ENCODE measurements at regions not wholly inside any gene's neighbourhood (a gene's known extent, or its start where the extent isn't known, plus 50 kb on each side); places are given as distances from the start of the nearest gene placed in this dataset.
"Not testable (repeated sequence)": the region's sequence is repeated elsewhere in the genome, so short reads cannot be mapped to it uniquely, and the experiment has no call there.

- Histone ChIP-seq H3K36me3 (ENCODE audit: control insufficient read depth, insufficient read depth, low read length) (no peaks in the 10 kb centered on the region), H3K9me3 (ENCODE audit: control insufficient read depth, insufficient read depth, low read length) (no peaks in the 10 kb centered on the region), H3K27me3 (ENCODE audit: control insufficient read depth, insufficient read depth, low read length) (no peaks in the 10 kb centered on the region), H3K4me3 (ENCODE audit: low read depth, low read length) (no peak overlapping the region), H3K4me1 (ENCODE audit: control insufficient read depth, insufficient read depth, low read length) (peaks cover 5% of the 10 kb centered on the region), H3K27ac (ENCODE audit: low read depth, low read length) (no peak overlapping the region)
- 73% methylated on average over 10 of the region's 10 CpGs for WGBS (ENCODE audit: insufficient coverage)
- no peak for DNase-seq (ENCODE audit: low read depth in 4 of 6, low spot score in 6 of 6)
Observed at GRCh38 chr14:98207415-98207814, 1064.6 kb downstream of the BCL11B start.

- Histone ChIP-seq H3K9me3 (ENCODE audit: control insufficient read depth, insufficient read depth, low read length) (no peaks in the 10 kb centered on the region), H3K4me3 (ENCODE audit: low read depth, low read length) (no peak overlapping the region), H3K36me3 (ENCODE audit: control insufficient read depth, insufficient read depth, low read length) (no peaks in the 10 kb centered on the region), H3K4me1 (ENCODE audit: control insufficient read depth, insufficient read depth, low read length) (peaks cover 5% of the 10 kb centered on the region), H3K27me3 (ENCODE audit: control insufficient read depth, insufficient read depth, low read length) (no peaks in the 10 kb centered on the region), H3K27ac (ENCODE audit: low read depth, low read length) (no peak overlapping the region)
- no peak for DNase-seq (ENCODE audit: low read depth in 4 of 6, low spot score in 6 of 6)
Observed at GRCh38 chr14:98208211-98208611, 1063.8 kb downstream of the BCL11B start.

DNA sequence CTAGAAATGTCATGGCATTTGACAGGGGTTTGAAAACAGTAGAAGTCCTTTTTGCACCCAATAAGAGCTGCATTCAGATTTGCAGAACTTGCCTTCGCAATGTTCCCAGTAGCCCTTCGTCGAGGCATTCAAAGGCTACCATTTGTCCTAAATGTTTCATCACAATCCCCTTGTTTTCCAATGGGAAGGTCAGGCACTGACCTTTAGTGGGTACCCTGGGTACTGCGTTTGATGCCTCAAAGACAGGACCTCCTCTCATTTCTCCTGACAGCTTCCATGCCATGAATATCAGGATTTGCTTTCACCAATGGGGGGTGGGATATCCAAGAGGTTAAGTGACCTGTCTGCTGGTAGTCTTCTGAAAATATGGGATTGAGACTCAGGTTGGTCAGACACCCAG is 1063.1 kb downstream of the BCL11B start:
- no peak for DNase-seq (ENCODE audit: low read depth in 4 of 6, low spot score in 6 of 6)
- WGBS (ENCODE audit: insufficient coverage) = 60% methylated on average over 4 of the region's 4 CpGs
- no peaks in the 10 kb centered on the region for H3K27me3 ChIP-seq (ENCODE audit: control insufficient read depth, insufficient read depth, low read length)
- H3K9me3 ChIP-seq (ENCODE audit: control insufficient read depth, insufficient read depth, low read length) = no peaks in the 10 kb centered on the region
- peaks cover 5% of the 10 kb centered on the region for H3K4me1 ChIP-seq (ENCODE audit: control insufficient read depth, insufficient read depth, low read length)
- H3K27ac ChIP-seq (ENCODE audit: low read depth, low read length) = no peak overlapping the region
- H3K36me3 ChIP-seq (ENCODE audit: control insufficient read depth, insufficient read depth, low read length) = no peaks in the 10 kb centered on the region
- no peak overlapping the region for H3K4me3 ChIP-seq (ENCODE audit: low read depth, low read length)

- 56% methylated on average over 12 of the region's 12 CpGs for WGBS (ENCODE audit: insufficient coverage)
- no peaks in the 10 kb centered on the region for H3K27me3 ChIP-seq (ENCODE audit: control insufficient read depth, insufficient read depth, low read length)
Observed at GRCh38 chr14:98210045-98210672, 1061.8 kb downstream of the BCL11B start.

DNA sequence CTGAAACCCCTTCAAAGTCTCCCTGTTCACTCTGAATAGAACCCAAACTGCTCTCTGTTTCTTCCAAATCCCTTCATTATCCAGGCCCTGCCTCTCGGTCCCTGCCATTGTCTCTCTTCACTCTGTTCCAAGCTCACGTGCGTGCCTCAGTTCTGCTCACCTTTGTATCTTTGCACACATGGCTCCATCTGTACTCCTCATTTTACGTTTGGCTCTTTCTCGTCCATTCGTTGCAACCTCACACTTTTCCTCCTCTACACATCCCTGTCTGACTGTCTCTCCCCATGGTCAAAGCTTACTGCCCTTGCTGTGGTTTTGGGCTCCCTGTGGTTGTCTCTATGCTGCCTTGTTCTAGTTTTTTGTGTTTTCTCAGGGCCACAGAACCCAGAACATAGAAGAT is 1054.5 kb downstream of the BCL11B start:
- no peak for DNase-seq (ENCODE audit: low read depth in 4 of 6, low spot score in 6 of 6)
- Histone ChIP-seq H3K27me3 (ENCODE audit: control insufficient read depth, insufficient read depth, low read length) (no peaks in the 10 kb centered on the region), H3K9me3 (ENCODE audit: control insufficient read depth, insufficient read depth, low read length) (no peaks in the 10 kb centered on the region), H3K4me1 (ENCODE audit: control insufficient read depth, insufficient read depth, low read length) (no peaks in the 10 kb centered on the region), H3K36me3 (ENCODE audit: control insufficient read depth, insufficient read depth, low read length) (no peaks in the 10 kb centered on the region), H3K27ac (ENCODE audit: low read depth, low read length) (no peak overlapping the region), H3K4me3 (ENCODE audit: low read depth, low read length) (no peak overlapping the region)
- 94% methylated on average over 3 of the region's 6 CpGs for WGBS (ENCODE audit: insufficient coverage)

More at GRCh38 chr14:98210045-98210672, 1061.8 kb downstream of the BCL11B start:
- Histone ChIP-seq H3K27ac (ENCODE audit: low read depth, low read length) (no peak overlapping the region), H3K4me3 (ENCODE audit: low read depth, low read length) (no peak overlapping the region), H3K36me3 (ENCODE audit: control insufficient read depth, insufficient read depth, low read length) (no peaks in the 10 kb centered on the region), H3K4me1 (ENCODE audit: control insufficient read depth, insufficient read depth, low read length) (peaks cover 5% of the 10 kb centered on the region), H3K9me3 (ENCODE audit: control insufficient read depth, insufficient read depth, low read length) (no peaks in the 10 kb centered on the region)
- peak in 2 of 6 donors; percentile 4 to 11 for DNase-seq (ENCODE audit: low read depth in 4 of 6, low spot score in 6 of 6)

GRCh38 chr14:98218218-98218617 is 1053.8 kb downstream of the BCL11B start:
- no peaks in the 10 kb centered on the region for H3K9me3 ChIP-seq (ENCODE audit: control insufficient read depth, insufficient read depth, low read length)
- H3K4me1 ChIP-seq (ENCODE audit: control insufficient read depth, insufficient read depth, low read length) = no peaks in the 10 kb centered on the region
- DNase-seq (ENCODE audit: low read depth in 4 of 6, low spot score in 6 of 6) = no peak
- H3K27me3 ChIP-seq (ENCODE audit: control insufficient read depth, insufficient read depth, low read length) = no peaks in the 10 kb centered on the region
- no peak overlapping the region for H3K4me3 ChIP-seq (ENCODE audit: low read depth, low read length)
- 75% methylated on average over 4 of the region's 4 CpGs for WGBS (ENCODE audit: insufficient coverage)
- H3K27ac ChIP-seq (ENCODE audit: low read depth, low read length) = no peak overlapping the region
- H3K36me3 ChIP-seq (ENCODE audit: control insufficient read depth, insufficient read depth, low read length) = no peaks in the 10 kb centered on the region

DNA sequence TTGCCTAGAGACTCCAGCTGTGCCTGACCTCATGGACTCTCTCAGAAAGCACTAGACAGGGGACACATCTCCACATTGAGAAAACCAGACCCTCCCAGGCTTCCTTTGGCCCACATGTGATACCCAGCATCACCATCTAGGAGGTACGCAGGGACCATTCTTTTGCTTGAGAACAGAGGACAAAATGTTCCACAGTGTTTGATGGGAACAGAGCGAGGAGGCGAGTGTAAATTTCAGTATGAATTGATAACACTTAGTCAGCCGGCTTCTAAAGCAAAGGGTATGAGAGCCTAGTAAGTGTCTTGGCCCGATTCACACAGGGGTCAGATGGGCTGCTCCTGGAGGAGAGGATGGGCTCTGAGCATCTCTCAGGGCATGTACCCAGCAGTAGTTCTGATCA is 1052.4 kb downstream of the BCL11B start:
- H3K36me3 ChIP-seq (ENCODE audit: control insufficient read depth, insufficient read depth, low read length) = no peaks in the 10 kb centered on the region
- H3K9me3 ChIP-seq (ENCODE audit: control insufficient read depth, insufficient read depth, low read length) = no peaks in the 10 kb centered on the region
- H3K4me1 ChIP-seq (ENCODE audit: control insufficient read depth, insufficient read depth, low read length) = no peaks in the 10 kb centered on the region
- no peak overlapping the region for H3K27ac ChIP-seq (ENCODE audit: low read depth, low read length)
- no peak for DNase-seq (ENCODE audit: low read depth in 4 of 6, low spot score in 6 of 6)
- 96% methylated on average over 5 of the region's 5 CpGs for WGBS (ENCODE audit: insufficient coverage)
- H3K27me3 ChIP-seq (ENCODE audit: control insufficient read depth, insufficient read depth, low read length) = no peaks in the 10 kb centered on the region
- H3K4me3 ChIP-seq (ENCODE audit: low read depth, low read length) = no peak overlapping the region

DNA sequence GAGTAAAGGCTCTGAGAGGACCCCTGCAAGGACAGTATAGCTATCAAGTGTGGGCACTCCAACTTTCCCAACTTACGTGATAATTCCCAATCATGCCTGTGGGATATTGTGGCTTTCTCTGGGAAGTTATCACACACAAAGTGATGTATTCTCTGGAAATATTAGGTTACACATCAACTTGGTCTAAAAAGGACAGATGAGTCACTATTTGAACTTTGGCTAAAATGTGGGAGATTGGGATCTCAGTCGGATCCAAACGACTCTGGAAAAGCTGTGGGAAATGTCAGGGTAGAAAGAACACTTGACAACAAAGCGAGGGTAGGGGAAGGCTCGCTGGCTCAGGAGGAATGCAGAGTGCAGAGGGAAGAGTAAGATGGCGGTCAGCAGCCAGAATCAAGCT is 1048.9 kb downstream of the BCL11B start:
- Histone ChIP-seq H3K27ac (ENCODE audit: low read depth, low read length) (no peak overlapping the region), H3K4me1 (ENCODE audit: control insufficient read depth, insufficient read depth, low read length) (no peaks in the 10 kb centered on the region), H3K9me3 (ENCODE audit: control insufficient read depth, insufficient read depth, low read length) (no peaks in the 10 kb centered on the region), H3K27me3 (ENCODE audit: control insufficient read depth, insufficient read depth, low read length) (no peaks in the 10 kb centered on the region), H3K36me3 (ENCODE audit: control insufficient read depth, insufficient read depth, low read length) (no peaks in the 10 kb centered on the region), H3K4me3 (ENCODE audit: low read depth, low read length) (no peak overlapping the region)
- 99% methylated on average over 5 of the region's 6 CpGs for WGBS (ENCODE audit: insufficient coverage)
- DNase-seq (ENCODE audit: low read depth in 4 of 6, low spot score in 6 of 6) = no peak

DNA sequence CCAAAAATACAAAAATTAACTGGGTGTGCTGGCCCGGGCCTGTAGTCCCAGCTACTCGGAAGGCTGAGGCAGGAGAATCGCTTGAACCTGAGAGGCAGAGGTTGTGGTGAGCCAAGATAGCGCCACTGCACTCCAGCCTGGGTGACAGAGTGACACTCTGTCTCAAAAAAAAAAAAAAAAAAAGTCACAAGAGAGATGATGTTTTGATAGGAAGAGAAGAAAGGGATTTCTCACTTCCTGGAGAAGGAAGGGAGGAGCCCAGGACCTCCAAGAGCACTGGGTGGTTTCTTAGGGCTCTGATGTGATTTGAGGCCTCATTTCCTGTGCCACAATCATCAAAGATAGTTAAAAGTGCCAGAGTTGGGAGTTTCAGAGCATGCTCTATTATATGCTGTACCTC is 1048.3 kb downstream of the BCL11B start:
- WGBS (ENCODE audit: insufficient coverage) = 100% methylated on average over 3 of the region's 4 CpGs
- H3K27ac ChIP-seq (ENCODE audit: low read depth, low read length); H3K4me1 ChIP-seq (ENCODE audit: control insufficient read depth, insufficient read depth, low read length); H3K36me3 ChIP-seq (ENCODE audit: control insufficient read depth, insufficient read depth, low read length); DNase-seq (ENCODE audit: low read depth in 4 of 6, low spot score in 6 of 6); H3K4me3 ChIP-seq (ENCODE audit: low read depth, low read length); H3K9me3 ChIP-seq (ENCODE audit: control insufficient read depth, insufficient read depth, low read length); H3K27me3 ChIP-seq (ENCODE audit: control insufficient read depth, insufficient read depth, low read length): not testable (repeated sequence)

DNA sequence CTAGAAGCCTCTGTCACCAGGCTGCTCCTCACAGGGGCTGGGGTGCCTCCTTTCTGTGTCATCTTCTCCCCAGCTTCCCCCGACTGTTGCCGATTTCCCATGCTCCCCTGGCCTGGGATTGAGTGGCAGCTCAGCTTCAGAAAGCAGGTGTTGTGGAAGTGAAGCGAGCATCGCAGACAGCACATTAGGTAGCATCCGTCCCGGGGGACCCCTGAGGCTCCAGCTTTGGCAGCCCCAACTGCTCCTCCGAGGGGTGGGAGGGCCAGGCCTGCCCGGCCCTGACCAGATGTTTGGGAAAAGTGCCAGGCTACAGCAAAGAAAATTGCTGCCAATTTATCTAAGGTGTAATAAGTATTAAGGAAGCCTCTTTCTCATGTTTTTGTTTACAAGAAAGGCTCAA is 1045.6 kb downstream of the BCL11B start:
- WGBS (ENCODE audit: insufficient coverage) = 81% methylated on average over 3 of the region's 8 CpGs
- no peaks in the 10 kb centered on the region for H3K27me3 ChIP-seq (ENCODE audit: control insufficient read depth, insufficient read depth, low read length)
- peak in 1 of 6 donors; percentile 48 for DNase-seq (ENCODE audit: low read depth in 4 of 6, low spot score in 6 of 6)
- no peak overlapping the region for H3K4me3 ChIP-seq (ENCODE audit: low read depth, low read length)
- H3K9me3 ChIP-seq (ENCODE audit: control insufficient read depth, insufficient read depth, low read length) = no peaks in the 10 kb centered on the region
- no peaks in the 10 kb centered on the region for H3K36me3 ChIP-seq (ENCODE audit: control insufficient read depth, insufficient read depth, low read length)
- H3K27ac ChIP-seq (ENCODE audit: low read depth, low read length) = no peak overlapping the region
- peaks cover 3% of the 10 kb centered on the region for H3K4me1 ChIP-seq (ENCODE audit: control insufficient read depth, insufficient read depth, low read length)

Measured in spinal cord (tissue), 9 donors.